Esophagus squamous epithelium (tissue), 4 donors: ENCODE measurements at regions not wholly inside any gene's neighbourhood (a gene's known extent, or its start where the extent isn't known, plus 50 kb on each side); places are given as distances from the start of the nearest gene placed in this dataset.

ENCODE experiments used
- CTCF ChIP-seq, 6 experiments: fragments of 450-650 bp in 4 of 6; fragments of 200-600 bp in 2 of 6; sonication (generic) in 2 of 6; IDR thresholded peaks; one replicate each; pipeline ENCODE4 v1.5.1; 2016 to 2019; ENCODE audit warnings: antibody characterized with exemption in 6 of 6, mild to moderate bottlenecking in 4 of 6, moderate library complexity in 4 of 6
- POLR2A ChIP-seq, 4 donors: fragments of 450-650 bp; IDR thresholded peaks; one replicate each; pipeline ENCODE4 v1.6.1; 2017; ENCODE audit warnings: antibody characterized with exemption in 4 of 4, mild to moderate bottlenecking in 4 of 4, moderate library complexity in 3 of 4

- TF ChIP-seq CTCF (IDR thresholded peaks at IDR 0.05) (no peak), POLR2A (IDR thresholded peaks at IDR 0.05) (no peak)
These were observed 1348.0 kb upstream of the PIK3C3 start for GRCh38 chr18:40606996-40607395.
